ENCODE measurements at regions not wholly inside any gene's neighbourhood (a gene's known extent, or its start where the extent isn't known, plus 50 kb on each side); places are given as distances from the start of the nearest gene placed in this dataset.

- no peak overlapping the region for H3K27ac ChIP-seq
- no peaks in the 10 kb centered on the region for H3K9me3 ChIP-seq
- H3K4me1 ChIP-seq = no peaks in the 10 kb centered on the region
- no peak overlapping the region for H3K4me3 ChIP-seq
- WGBS, 2 donors (ENCODE audit: low coverage in 1 of 2) = 77 to 78% methylated on average over 3 of the region's 3 CpGs
- intact Hi-C loops (cut with DNase I; ENCODE audit: low total_unique reads) (no loop called here), in situ Hi-C loops (cut with MboI; ENCODE audit: low pct_ligation_motif_present in 1 of 4, low pct_unique_long_range_greater_than_20kb in 1 of 4, low sequenced_read_pairs in 3 of 4) (loop anchor here in 1 of 4 donors (25.0 kb wide), 1 partner anchor 577 kb away; no protein-coding TSS in a partner anchor)
- no peaks in the 10 kb centered on the region for H3K27me3 ChIP-seq
- no peaks in the 10 kb centered on the region for H3K36me3 ChIP-seq
- TF ChIP-seq CTCF (IDR thresholded peaks at IDR 0.05) (no peak), POLR2AphosphoS5 (IDR thresholded peaks at IDR 0.05) (no peak), EP300 (IDR thresholded peaks at IDR 0.05; ENCODE audit: low read depth) (no peak), POLR2A (IDR thresholded peaks at IDR 0.05) (no peak)
- DNase-seq = no peak
Observed at GRCh38 chrX:22739276-22739675, 260.5 kb upstream of the DDX53 start.

DNA sequence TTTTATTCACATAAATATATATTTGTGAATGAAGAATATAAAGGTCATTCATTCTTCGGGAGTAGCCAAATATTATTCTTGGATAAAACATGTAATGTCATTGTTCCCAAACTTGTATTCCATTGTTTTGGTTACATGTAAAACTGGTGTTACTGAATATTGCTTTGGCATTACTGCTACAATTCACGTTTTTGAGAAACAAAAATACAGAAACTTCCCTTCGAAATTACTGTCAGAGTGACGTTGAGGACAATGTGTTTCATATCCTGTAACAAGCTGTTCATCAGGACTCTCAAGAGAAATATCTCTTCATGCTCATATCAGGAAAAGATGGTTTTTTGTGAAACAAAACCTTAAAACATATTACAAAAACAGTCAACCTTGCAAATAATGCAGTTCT is 258.9 kb upstream of the DDX53 start:
- WGBS, 2 donors (ENCODE audit: low coverage in 1 of 2) = 70 to 73% methylated on average over 2 to 4 of the region's 4 CpGs
- Histone ChIP-seq H3K4me3 (no peak overlapping the region), H3K27ac (no peak overlapping the region), H3K9me3 (no peaks in the 10 kb centered on the region), H3K36me3 (no peaks in the 10 kb centered on the region), H3K4me1 (no peaks in the 10 kb centered on the region), H3K27me3 (no peaks in the 10 kb centered on the region)
- TF ChIP-seq POLR2AphosphoS5 (IDR thresholded peaks at IDR 0.05) (no peak), CTCF (IDR thresholded peaks at IDR 0.05) (no peak), POLR2A (IDR thresholded peaks at IDR 0.05) (no peak), EP300 (IDR thresholded peaks at IDR 0.05; ENCODE audit: low read depth) (no peak)
- in situ Hi-C loops (cut with MboI; ENCODE audit: low pct_ligation_motif_present in 1 of 4, low pct_unique_long_range_greater_than_20kb in 1 of 4, low sequenced_read_pairs in 3 of 4) = loop anchor here in 1 of 4 donors (25.0 kb wide), 1 partner anchor 579 kb away; no protein-coding TSS in a partner anchor
- DNase-seq = no peak
- intact Hi-C loops (cut with DNase I; ENCODE audit: low total_unique reads) = loop anchor here (10.0 kb wide), 1 partner anchor 236 kb away; no protein-coding TSS in a partner anchor

GRCh38 chrX:22742174-22742573 is 257.6 kb upstream of the DDX53 start:
- H3K27me3 ChIP-seq = no peaks in the 10 kb centered on the region
- H3K4me1 ChIP-seq = no peaks in the 10 kb centered on the region
- intact Hi-C loops (cut with DNase I; ENCODE audit: low total_unique reads) (loop anchor here (10.0 kb wide), 1 partner anchor 237 kb away; no protein-coding TSS in a partner anchor), in situ Hi-C loops (cut with MboI; ENCODE audit: low pct_ligation_motif_present in 1 of 4, low pct_unique_long_range_greater_than_20kb in 1 of 4, low sequenced_read_pairs in 3 of 4) (loop anchor here in 1 of 4 donors (25.0 kb wide), 1 partner anchor 580 kb away; no protein-coding TSS in a partner anchor)
- WGBS, 2 donors (ENCODE audit: low coverage in 1 of 2) = 78% methylated on average over 1 of the region's 1 CpG; no CpG with 5 or more reads in 1 of the 2 donors
- no peaks in the 10 kb centered on the region for H3K36me3 ChIP-seq
- H3K4me3 ChIP-seq = no peak overlapping the region
- DNase-seq = no peak
- H3K9me3 ChIP-seq = no peaks in the 10 kb centered on the region
- no peak for TF ChIP-seq EP300 (IDR thresholded peaks at IDR 0.05; ENCODE audit: low read depth)
- no peak for TF ChIP-seq POLR2AphosphoS5 (IDR thresholded peaks at IDR 0.05)
- no peak for TF ChIP-seq POLR2A (IDR thresholded peaks at IDR 0.05)
- no peak for TF ChIP-seq CTCF (IDR thresholded peaks at IDR 0.05)
- no peak overlapping the region for H3K27ac ChIP-seq

GRCh38 chrX:22746081-22746480 is 253.7 kb upstream of the DDX53 start:
- no peak for DNase-seq
- TF ChIP-seq POLR2A (IDR thresholded peaks at IDR 0.05) = no peak
- TF ChIP-seq POLR2AphosphoS5 (IDR thresholded peaks at IDR 0.05) = no peak
- no peak for TF ChIP-seq CTCF (IDR thresholded peaks at IDR 0.05)
- no peak for TF ChIP-seq EP300 (IDR thresholded peaks at IDR 0.05; ENCODE audit: low read depth)
- H3K4me3 ChIP-seq = no peak overlapping the region
- intact Hi-C loops (cut with DNase I; ENCODE audit: low total_unique reads) = loop anchor here (10.0 kb wide), 1 partner anchor 241 kb away; no protein-coding TSS in a partner anchor
- no peaks in the 10 kb centered on the region for H3K4me1 ChIP-seq
- H3K9me3 ChIP-seq = no peaks in the 10 kb centered on the region
- no peak overlapping the region for H3K27ac ChIP-seq
- in situ Hi-C loops (cut with MboI; ENCODE audit: low pct_ligation_motif_present in 1 of 4, low pct_unique_long_range_greater_than_20kb in 1 of 4, low sequenced_read_pairs in 3 of 4) = loop anchor here in 1 of 4 donors (25.0 kb wide), 1 partner anchor 584 kb away; no protein-coding TSS in a partner anchor
- WGBS, 2 donors (ENCODE audit: low coverage in 1 of 2) = 81% methylated on average over 4 of the region's 4 CpGs; no CpG with 5 or more reads in 1 of the 2 donors
- no peaks in the 10 kb centered on the region for H3K27me3 ChIP-seq
- H3K36me3 ChIP-seq = no peaks in the 10 kb centered on the region

Data from transverse colon (tissue), 4 donors.